Epithelial cell of esophagus (primary cell): ENCODE measurements at regions not wholly inside any gene's neighbourhood (a gene's known extent, or its start where the extent isn't known, plus 50 kb on each side); places are given as distances from the start of the nearest gene placed in this dataset.

Experiments
- DNase-seq: peaks from one replicate; pipeline ENCODE4 v3.0.0; 2010; ENCODE audit warnings: low read depth
- H3K4me3 ChIP-seq: 2 replicates; pipeline ENCODE4 v1.5.1; 2011; ENCODE audit warnings: mild to moderate bottlenecking, low read length, control low read depth
- TF ChIP-seq, protein P1 (sequence below): IDR thresholded peaks from 2 replicates; pipeline ENCODE4 v1.5.1; 2011; ENCODE audit warnings: low read depth, mild to moderate bottlenecking, low read length, control low read depth, inconsistent platforms; ENCODE audit not compliant: insufficient read depth; ENCODE audit errors: missing control alignments

- no peak for DNase-seq
- no peak overlapping the region for H3K4me3 ChIP-seq
- TF ChIP-seq, protein P1, sequence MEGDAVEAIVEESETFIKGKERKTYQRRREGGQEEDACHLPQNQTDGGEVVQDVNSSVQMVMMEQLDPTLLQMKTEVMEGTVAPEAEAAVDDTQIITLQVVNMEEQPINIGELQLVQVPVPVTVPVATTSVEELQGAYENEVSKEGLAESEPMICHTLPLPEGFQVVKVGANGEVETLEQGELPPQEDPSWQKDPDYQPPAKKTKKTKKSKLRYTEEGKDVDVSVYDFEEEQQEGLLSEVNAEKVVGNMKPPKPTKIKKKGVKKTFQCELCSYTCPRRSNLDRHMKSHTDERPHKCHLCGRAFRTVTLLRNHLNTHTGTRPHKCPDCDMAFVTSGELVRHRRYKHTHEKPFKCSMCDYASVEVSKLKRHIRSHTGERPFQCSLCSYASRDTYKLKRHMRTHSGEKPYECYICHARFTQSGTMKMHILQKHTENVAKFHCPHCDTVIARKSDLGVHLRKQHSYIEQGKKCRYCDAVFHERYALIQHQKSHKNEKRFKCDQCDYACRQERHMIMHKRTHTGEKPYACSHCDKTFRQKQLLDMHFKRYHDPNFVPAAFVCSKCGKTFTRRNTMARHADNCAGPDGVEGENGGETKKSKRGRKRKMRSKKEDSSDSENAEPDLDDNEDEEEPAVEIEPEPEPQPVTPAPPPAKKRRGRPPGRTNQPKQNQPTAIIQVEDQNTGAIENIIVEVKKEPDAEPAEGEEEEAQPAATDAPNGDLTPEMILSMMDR: no peak
Measured at GRCh38 chr12:23060161-23060560, 435.2 kb downstream of the ETNK1 start.

GRCh38 chr12:23063206-23063605 lies 438.2 kb downstream of the ETNK1 start:
- DNase-seq: no peak
- no peak overlapping the region for H3K4me3 ChIP-seq
- TF ChIP-seq, protein P1: no peak

GRCh38 chr12:23066095-23066494 lies 441.1 kb downstream of the ETNK1 start:
- TF ChIP-seq, protein P1: no peak
- DNase-seq: peak; percentile 75

DNA sequence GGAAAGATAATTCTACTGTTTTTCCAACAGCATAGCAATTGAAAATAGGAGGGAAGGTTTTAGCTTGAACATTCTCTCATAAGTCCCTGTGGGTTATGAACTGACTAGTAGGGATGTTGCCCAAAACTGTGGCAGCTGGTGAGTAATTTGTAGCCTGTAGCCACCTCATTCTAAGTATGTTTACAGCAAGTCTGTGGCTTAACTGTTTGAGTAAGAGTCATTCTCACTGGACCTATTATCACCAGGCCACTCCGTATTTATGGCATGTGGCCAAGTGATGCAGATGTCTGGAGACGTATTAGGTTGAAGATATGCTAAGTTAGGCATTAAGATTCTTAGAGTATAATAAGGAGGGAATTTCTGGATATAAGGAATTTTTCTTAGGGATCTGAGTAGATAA lies 458.3 kb downstream of the ETNK1 start:
- TF ChIP-seq, protein P1: no peak
- no peak overlapping the region for H3K4me3 ChIP-seq
- DNase-seq: peak; percentile 95

More at GRCh38 chr12:23066095-23066494, 441.1 kb downstream of the ETNK1 start:
- no peak overlapping the region for H3K4me3 ChIP-seq

GRCh38 chr12:23084236-23084995 lies 459.4 kb downstream of the ETNK1 start:
- H3K4me3 ChIP-seq: no peak overlapping the region
- TF ChIP-seq, protein P1: no peak
- DNase-seq: peak; percentile 99

- H3K4me3 ChIP-seq: no peak overlapping the region
- TF ChIP-seq, protein P1: no peak
- no peak for DNase-seq
Measured at GRCh38 chr12:23088594-23088993, 463.6 kb downstream of the ETNK1 start.

- H3K4me3 ChIP-seq: no peak overlapping the region
- DNase-seq: peak; percentile 47
Measured at GRCh38 chr12:23093488-23093887, 468.5 kb downstream of the ETNK1 start.

More at GRCh38 chr12:23093488-23093887, 468.5 kb downstream of the ETNK1 start:
- TF ChIP-seq, protein P1: no peak
